Upper lobe of left lung (tissue), 4 donors: ENCODE measurements at regions not wholly inside any gene's neighbourhood (a gene's known extent, or its start where the extent isn't known, plus 50 kb on each side); places are given as distances from the start of the nearest gene placed in this dataset.

Experiments used
- CTCF ChIP-seq, 6 experiments: fragments of 450-650 bp in 4 of 6; fragments of 200-600 bp in 2 of 6; sonication (generic) in 2 of 6; IDR thresholded peaks; one replicate each; pipeline ENCODE4 v1.5.1; 2016 to 2019; ENCODE audit warnings: antibody characterized with exemption in 6 of 6
- EP300 ChIP-seq, 4 donors: sonication (generic); formaldehyde crosslinking; IDR thresholded peaks; one replicate each; pipeline ENCODE4 v1.5.1; 2017; ENCODE audit warnings: antibody characterized with exemption in 4 of 4, control low read depth in 2 of 4
- POLR2A ChIP-seq, 4 donors: fragments of 450-650 bp; IDR thresholded peaks; one replicate each; pipeline ENCODE4 v1.5.1; 2016 to 2017; ENCODE audit warnings: antibody characterized with exemption in 4 of 4, mild to moderate bottlenecking in 2 of 4
- POLR2AphosphoS5 ChIP-seq, 2 donors: sonication (generic); formaldehyde crosslinking; IDR thresholded peaks; one replicate each; pipeline ENCODE4 v1.5.1; 2017; ENCODE audit warnings: antibody characterized with exemption in 2 of 2

DNA sequence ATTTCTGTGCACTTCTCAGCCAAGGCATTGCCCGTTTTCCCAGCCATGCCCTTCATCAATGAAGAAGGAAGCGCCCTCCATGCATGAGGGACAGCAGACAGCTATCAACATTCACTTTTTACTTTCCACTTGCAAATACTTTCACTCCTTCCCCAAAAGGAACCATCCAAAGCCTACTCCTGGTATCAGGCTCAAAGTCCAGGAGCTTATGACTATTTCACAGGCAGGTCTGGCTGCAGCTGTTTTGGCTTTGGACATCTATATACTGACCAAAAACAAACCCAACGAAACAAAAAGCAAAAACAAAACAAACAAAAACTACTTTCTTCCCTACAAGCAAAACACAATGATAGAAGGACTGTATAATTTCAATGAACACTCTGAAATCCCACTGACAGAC, 825.1 kb downstream of the RNF144A start:
- no peak for TF ChIP-seq CTCF (IDR thresholded peaks at IDR 0.05)
- no peak for TF ChIP-seq POLR2AphosphoS5 (IDR thresholded peaks at IDR 0.05)
- TF ChIP-seq EP300 (IDR thresholded peaks at IDR 0.05), result no peak
- TF ChIP-seq POLR2A (IDR thresholded peaks at IDR 0.05), result no peak
